Ishikawa (cell line): ENCODE measurements at regions not wholly inside any gene's neighbourhood (a gene's known extent, or its start where the extent isn't known, plus 50 kb on each side); places are given as distances from the start of the nearest gene placed in this dataset.

Experiments used
- CEBPB ChIP-seq: IDR thresholded peaks from 2 replicates; pipeline ENCODE4 v1.6.1; 2012
- CREB1 ChIP-seq: IDR thresholded peaks from 2 replicates; pipeline ENCODE4 v1.6.1; 2012; ENCODE audit warnings: low read depth
- EGR1 ChIP-seq: IDR thresholded peaks from 2 replicates; pipeline ENCODE4 v1.6.1; 2012
- EP300 ChIP-seq: IDR thresholded peaks from 2 replicates; pipeline ENCODE4 v1.6.1; 2012; ENCODE audit warnings: borderline replicate concordance
- FOXM1 ChIP-seq: IDR thresholded peaks from 2 replicates; pipeline ENCODE4 v1.6.1; 2012; ENCODE audit warnings: low read depth, borderline replicate concordance
- MAX ChIP-seq: IDR thresholded peaks from 2 replicates; pipeline ENCODE4 v1.6.1; 2012
- NFIC ChIP-seq: IDR thresholded peaks from 2 replicates; pipeline ENCODE4 v1.6.1; 2012
- RAD21 ChIP-seq: IDR thresholded peaks from 2 replicates; pipeline ENCODE4 v1.6.1; 2012; ENCODE audit warnings: low read depth
- REST ChIP-seq: IDR thresholded peaks from 2 replicates; pipeline ENCODE4 v1.6.1; 2012; ENCODE audit warnings: low read depth, mild to moderate bottlenecking
- TAF1 ChIP-seq: IDR thresholded peaks from 2 replicates; pipeline ENCODE4 v1.6.1; 2012; ENCODE audit warnings: low read depth, mild to moderate bottlenecking
- TCF12 ChIP-seq: IDR thresholded peaks from 2 replicates; pipeline ENCODE4 v1.6.1; 2012; ENCODE audit warnings: low read depth
- TEAD4 ChIP-seq: IDR thresholded peaks from 2 replicates; pipeline ENCODE4 v1.6.1; 2012
- YY1 ChIP-seq: IDR thresholded peaks from 2 replicates; pipeline ENCODE4 v1.6.1; 2012; ENCODE audit warnings: low read depth
- ZBTB7A ChIP-seq: IDR thresholded peaks from 2 replicates; pipeline ENCODE4 v1.6.1; 2012; ENCODE audit warnings: low read depth

- TF ChIP-seq EGR1 (no peak), REST (no peak), NFIC (no peak), CEBPB (no peak), EP300 (no peak), RAD21 (no peak), TAF1 (no peak), YY1 (no peak), MAX (no peak), CREB1 (no peak), TCF12 (no peak), FOXM1 (no peak), TEAD4 (no peak), ZBTB7A (no peak)
Measured at GRCh38 chr2:155320236-155320635, 621.7 kb downstream of the KCNJ3 start.
